ENCODE measurements at regions not wholly inside any gene's neighbourhood (a gene's known extent, or its start where the extent isn't known, plus 50 kb on each side); places are given as distances from the start of the nearest gene placed in this dataset.

DNA sequence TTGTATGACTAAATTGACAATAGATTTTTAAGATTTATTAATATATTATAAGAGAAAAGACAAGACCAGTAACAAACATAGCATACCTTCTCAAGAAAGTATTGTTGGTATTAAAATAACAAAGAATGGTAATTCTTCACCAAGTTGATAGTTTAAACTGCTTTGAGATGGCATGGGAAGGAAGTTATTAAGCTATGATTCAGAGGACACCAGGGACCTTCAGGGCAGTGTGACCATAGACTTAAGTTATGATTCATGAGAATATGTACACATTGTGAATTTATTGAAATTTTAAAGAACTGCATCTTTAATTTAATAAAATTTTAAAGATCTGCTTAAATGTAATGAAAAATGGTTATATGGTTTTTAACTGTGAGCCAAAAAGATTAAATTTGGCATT is 205.7 kb downstream of the DSEL start:
- H3K27ac ChIP-seq: no peak overlapping the region
- TF ChIP-seq, protein P1, sequence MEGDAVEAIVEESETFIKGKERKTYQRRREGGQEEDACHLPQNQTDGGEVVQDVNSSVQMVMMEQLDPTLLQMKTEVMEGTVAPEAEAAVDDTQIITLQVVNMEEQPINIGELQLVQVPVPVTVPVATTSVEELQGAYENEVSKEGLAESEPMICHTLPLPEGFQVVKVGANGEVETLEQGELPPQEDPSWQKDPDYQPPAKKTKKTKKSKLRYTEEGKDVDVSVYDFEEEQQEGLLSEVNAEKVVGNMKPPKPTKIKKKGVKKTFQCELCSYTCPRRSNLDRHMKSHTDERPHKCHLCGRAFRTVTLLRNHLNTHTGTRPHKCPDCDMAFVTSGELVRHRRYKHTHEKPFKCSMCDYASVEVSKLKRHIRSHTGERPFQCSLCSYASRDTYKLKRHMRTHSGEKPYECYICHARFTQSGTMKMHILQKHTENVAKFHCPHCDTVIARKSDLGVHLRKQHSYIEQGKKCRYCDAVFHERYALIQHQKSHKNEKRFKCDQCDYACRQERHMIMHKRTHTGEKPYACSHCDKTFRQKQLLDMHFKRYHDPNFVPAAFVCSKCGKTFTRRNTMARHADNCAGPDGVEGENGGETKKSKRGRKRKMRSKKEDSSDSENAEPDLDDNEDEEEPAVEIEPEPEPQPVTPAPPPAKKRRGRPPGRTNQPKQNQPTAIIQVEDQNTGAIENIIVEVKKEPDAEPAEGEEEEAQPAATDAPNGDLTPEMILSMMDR (IDR thresholded peaks at IDR 0.05): no peak
- H3K9ac ChIP-seq: no peak overlapping the region
- no peaks in the 10 kb centered on the region for H3K27me3 ChIP-seq (ENCODE audit: control insufficient read depth, insufficient read depth, low read length)
- no peaks in the 10 kb centered on the region for H3K4me1 ChIP-seq
- no peak overlapping the region for H2AFZ ChIP-seq
- H3K36me3 ChIP-seq (ENCODE audit: control insufficient read depth, insufficient read depth, low read length): no peaks in the 10 kb centered on the region
- H3K79me2 ChIP-seq: no peaks in the 10 kb centered on the region
- H3K4me2 ChIP-seq (ENCODE audit: low read length): no peak overlapping the region
- H3K4me3 ChIP-seq (ENCODE audit: low read depth, low read length): no peak overlapping the region
- no peaks in the 10 kb centered on the region for H3K9me3 ChIP-seq (ENCODE audit: control insufficient read depth, low read length)

- H3K27me3 ChIP-seq (ENCODE audit: control insufficient read depth, insufficient read depth, low read length): no peaks in the 10 kb centered on the region
- H3K4me1 ChIP-seq: no peaks in the 10 kb centered on the region
- no peak overlapping the region for H3K4me3 ChIP-seq (ENCODE audit: low read depth, low read length)
- H3K4me2 ChIP-seq (ENCODE audit: low read length): no peak overlapping the region
- no peaks in the 10 kb centered on the region for H3K36me3 ChIP-seq (ENCODE audit: control insufficient read depth, insufficient read depth, low read length)
- no peaks in the 10 kb centered on the region for H3K9me3 ChIP-seq (ENCODE audit: control insufficient read depth, low read length)
- no peak overlapping the region for H2AFZ ChIP-seq
- H3K9ac ChIP-seq: no peak overlapping the region
- no peaks in the 10 kb centered on the region for H3K79me2 ChIP-seq
- TF ChIP-seq, protein P1 (IDR thresholded peaks at IDR 0.05): no peak
- no peak overlapping the region for H3K27ac ChIP-seq
Observed at GRCh38 chr18:67308819-67309218, 207.7 kb downstream of the DSEL start.

GRCh38 chr18:67305466-67305865 is 211.1 kb downstream of the DSEL start:
- H3K27ac ChIP-seq: no peak overlapping the region
- TF ChIP-seq, protein P1 (IDR thresholded peaks at IDR 0.05): no peak

GRCh38 chr18:67302043-67302442 is 214.5 kb downstream of the DSEL start:
- H3K4me1 ChIP-seq: no peaks in the 10 kb centered on the region
- TF ChIP-seq, protein P1 (IDR thresholded peaks at IDR 0.05): no peak
- H3K9ac ChIP-seq: no peak overlapping the region
- no peaks in the 10 kb centered on the region for H3K9me3 ChIP-seq (ENCODE audit: control insufficient read depth, low read length)
- no peak overlapping the region for H2AFZ ChIP-seq
- no peaks in the 10 kb centered on the region for H3K79me2 ChIP-seq
- H3K36me3 ChIP-seq (ENCODE audit: control insufficient read depth, insufficient read depth, low read length): no peaks in the 10 kb centered on the region
- no peaks in the 10 kb centered on the region for H3K27me3 ChIP-seq (ENCODE audit: control insufficient read depth, insufficient read depth, low read length)
- H3K4me3 ChIP-seq (ENCODE audit: low read depth, low read length): no peak overlapping the region
- no peak overlapping the region for H3K27ac ChIP-seq
- H3K4me2 ChIP-seq (ENCODE audit: low read length): no peak overlapping the region

More at GRCh38 chr18:67305466-67305865, 211.1 kb downstream of the DSEL start:
- Histone ChIP-seq H3K4me3 (ENCODE audit: low read depth, low read length) (no peak overlapping the region), H3K9me3 (ENCODE audit: control insufficient read depth, low read length) (no peaks in the 10 kb centered on the region), H3K9ac (no peak overlapping the region), H3K27me3 (ENCODE audit: control insufficient read depth, insufficient read depth, low read length) (no peaks in the 10 kb centered on the region), H2AFZ (no peak overlapping the region), H3K4me2 (ENCODE audit: low read length) (no peak overlapping the region), H3K79me2 (no peaks in the 10 kb centered on the region), H3K36me3 (ENCODE audit: control insufficient read depth, insufficient read depth, low read length) (no peaks in the 10 kb centered on the region), H3K4me1 (no peaks in the 10 kb centered on the region)

GRCh38 chr18:67301592-67301991 is 214.9 kb downstream of the DSEL start:
- H3K9me3 ChIP-seq (ENCODE audit: control insufficient read depth, low read length): no peaks in the 10 kb centered on the region
- H3K4me3 ChIP-seq (ENCODE audit: low read depth, low read length): no peak overlapping the region
- no peak overlapping the region for H3K4me2 ChIP-seq (ENCODE audit: low read length)
- H3K79me2 ChIP-seq: no peaks in the 10 kb centered on the region
- TF ChIP-seq, protein P1 (IDR thresholded peaks at IDR 0.05): no peak
- no peak overlapping the region for H3K27ac ChIP-seq
- no peak overlapping the region for H3K9ac ChIP-seq
- H2AFZ ChIP-seq: no peak overlapping the region
- no peaks in the 10 kb centered on the region for H3K36me3 ChIP-seq (ENCODE audit: control insufficient read depth, insufficient read depth, low read length)
- H3K27me3 ChIP-seq (ENCODE audit: control insufficient read depth, insufficient read depth, low read length): no peaks in the 10 kb centered on the region
- no peaks in the 10 kb centered on the region for H3K4me1 ChIP-seq
